Activated T-cell treated with anti-CD3 and anti-CD28 coated beads, Interleukin-2, amount 50 U/mL, for 1 hour (primary cell): ENCODE measurements at regions not wholly inside any gene's neighbourhood (a gene's known extent, or its start where the extent isn't known, plus 50 kb on each side); places are given as distances from the start of the nearest gene placed in this dataset.

ENCODE experiments used
- DNase-seq: peaks from one replicate; pipeline ENCODE4 v3.0.0-alpha.2; 2020

- DNase-seq, result no peak
Measured at GRCh38 chr12:97347956-97348355, 114.6 kb upstream of the RMST start.

GRCh38 chr12:97358361-97358760, 104.2 kb upstream of the RMST start:
- DNase-seq, result no peak

- no peak for DNase-seq
Measured at GRCh38 chr12:97359021-97359690, 103.4 kb upstream of the RMST start.

GRCh38 chr12:97363693-97364092, 98.9 kb upstream of the RMST start:
- DNase-seq, result no peak

DNA sequence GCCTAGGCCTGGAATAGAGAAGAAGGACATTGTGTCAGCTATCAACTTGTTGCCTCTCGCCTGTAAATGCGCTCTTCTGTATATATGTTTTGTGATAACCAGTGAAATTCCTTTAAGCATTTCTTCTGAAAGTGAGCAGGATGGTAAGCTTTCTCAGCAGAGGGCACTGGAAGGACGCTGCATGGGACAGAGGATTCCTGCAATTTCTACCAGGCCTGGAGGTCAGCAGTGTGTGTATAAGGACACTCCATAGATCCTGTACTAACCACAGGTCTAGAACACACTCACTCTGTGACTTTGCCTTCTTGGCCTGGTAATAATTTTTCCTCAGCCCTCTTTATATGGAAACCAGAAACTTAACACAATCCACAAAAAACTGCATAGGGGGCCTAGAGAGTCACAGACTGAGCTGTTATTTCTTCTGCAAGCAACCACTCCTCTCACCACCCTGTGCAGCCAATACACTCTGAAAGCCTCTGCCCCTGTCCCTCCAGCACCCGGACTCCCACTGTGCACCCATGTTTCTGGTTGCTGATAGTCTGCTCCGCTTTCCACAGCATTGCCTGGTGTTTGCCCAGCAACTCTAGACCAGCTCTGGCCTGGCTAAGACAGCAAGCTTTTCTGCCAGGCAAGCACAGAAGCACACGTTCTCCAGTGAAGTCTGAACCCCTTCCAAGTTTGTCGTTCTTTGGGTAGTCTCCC, 94.0 kb upstream of the RMST start:
- DNase-seq, result no peak

DNA sequence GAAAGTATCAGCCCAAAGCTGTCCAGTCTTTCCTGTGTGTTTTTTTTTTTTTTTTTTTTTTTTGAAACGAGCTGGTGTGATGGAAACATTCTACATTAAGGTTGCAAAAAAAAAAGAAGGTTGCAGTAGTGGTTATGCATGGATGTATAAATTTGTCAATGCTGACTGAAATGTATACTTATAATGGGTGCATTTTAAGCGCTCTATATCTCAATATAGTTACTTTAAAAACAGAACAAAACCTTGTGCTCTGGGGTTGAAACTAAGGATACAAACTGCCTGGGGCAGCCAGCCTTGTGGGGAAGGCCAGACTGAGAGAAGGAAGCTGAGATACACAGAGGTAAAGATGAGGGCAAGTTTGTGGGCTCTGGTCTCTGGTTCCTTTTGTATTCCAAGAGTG, 87.3 kb upstream of the RMST start:
- no peak for DNase-seq

DNA sequence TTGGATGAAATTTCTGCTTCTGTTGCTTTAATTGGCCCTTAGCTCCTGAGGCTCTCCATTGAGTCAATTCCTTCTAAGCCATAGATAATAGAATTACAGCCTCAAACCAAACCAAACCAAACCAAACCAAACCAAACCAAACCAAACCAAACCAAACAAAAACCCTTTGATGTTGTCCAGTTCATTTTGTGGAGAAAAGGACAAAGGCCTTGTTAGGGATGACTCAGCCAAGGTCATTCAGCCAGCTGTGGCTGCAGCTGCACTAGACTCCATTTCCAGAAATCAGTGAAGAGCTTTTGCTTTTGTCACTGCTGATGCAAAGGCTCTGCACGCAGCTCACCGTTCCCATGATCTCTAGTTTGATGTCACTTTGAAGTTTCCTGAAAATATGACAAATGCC, 82.2 kb upstream of the RMST start:
- no peak for DNase-seq

DNA sequence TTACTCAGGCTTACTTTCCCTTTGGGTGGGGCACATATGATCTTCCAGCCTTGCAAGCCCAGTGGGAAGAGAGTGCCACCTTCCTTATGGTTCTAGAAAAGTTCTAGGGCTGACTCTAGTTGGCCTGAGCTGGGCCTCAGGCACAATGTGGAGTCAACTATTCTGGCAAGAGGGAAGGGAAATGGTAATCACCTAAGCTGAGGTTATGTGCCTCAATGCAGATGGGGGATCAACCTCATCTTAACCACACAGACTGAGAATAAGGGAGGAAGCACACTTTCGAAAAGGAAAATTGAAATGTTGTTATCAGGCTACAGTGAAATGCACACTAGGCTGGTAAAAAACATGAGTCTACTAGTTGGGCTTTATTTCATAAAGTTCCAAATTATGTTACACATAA, 77.5 kb upstream of the RMST start:
- no peak for DNase-seq

- no peak for DNase-seq
Measured at GRCh38 chr12:97386133-97386581, 76.4 kb upstream of the RMST start.

DNA sequence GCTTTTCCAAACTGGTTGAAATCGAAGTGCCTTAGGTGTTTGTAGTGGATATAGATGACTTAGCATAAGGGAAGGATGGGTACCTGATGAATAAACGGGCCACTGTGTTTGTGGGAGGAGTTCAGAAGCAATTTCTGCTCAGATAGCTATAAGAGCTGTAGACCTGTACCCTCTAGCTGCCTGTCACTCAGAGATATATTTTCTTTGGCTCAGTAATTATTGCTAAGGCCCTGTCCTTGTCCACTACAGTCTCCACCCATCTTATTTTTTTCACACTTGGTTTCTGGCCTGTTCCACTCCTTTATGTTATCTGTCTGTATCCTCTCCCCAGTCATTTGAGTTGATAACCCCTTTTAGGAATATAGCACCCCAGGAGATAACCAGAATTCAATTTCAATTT, 74.8 kb upstream of the RMST start:
- DNase-seq, result no peak

GRCh38 chr12:97394657-97395056, 67.9 kb upstream of the RMST start:
- DNase-seq, result no peak

DNA sequence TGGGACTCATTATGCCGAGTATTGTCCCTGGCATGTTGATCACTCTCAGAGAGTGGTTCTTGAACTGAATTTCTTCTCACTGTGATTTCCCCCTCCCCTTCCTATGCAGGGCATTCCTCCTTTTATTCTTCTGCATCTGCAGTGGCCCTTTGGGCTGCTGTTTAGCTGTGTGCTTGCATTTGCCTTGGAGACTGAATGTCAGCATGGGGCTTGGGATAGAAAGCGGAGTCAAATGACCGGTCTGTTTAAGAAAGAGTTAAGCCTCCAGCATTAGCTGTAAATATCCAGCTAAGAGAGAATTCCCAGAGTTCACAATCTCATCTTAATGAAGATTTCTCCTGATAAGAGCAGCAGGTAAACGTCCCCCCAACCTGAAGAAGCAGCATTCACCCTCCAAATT, 65.6 kb upstream of the RMST start:
- DNase-seq, result no peak

- DNase-seq, result no peak
Measured at GRCh38 chr12:97398704-97399103, 63.9 kb upstream of the RMST start.

DNA sequence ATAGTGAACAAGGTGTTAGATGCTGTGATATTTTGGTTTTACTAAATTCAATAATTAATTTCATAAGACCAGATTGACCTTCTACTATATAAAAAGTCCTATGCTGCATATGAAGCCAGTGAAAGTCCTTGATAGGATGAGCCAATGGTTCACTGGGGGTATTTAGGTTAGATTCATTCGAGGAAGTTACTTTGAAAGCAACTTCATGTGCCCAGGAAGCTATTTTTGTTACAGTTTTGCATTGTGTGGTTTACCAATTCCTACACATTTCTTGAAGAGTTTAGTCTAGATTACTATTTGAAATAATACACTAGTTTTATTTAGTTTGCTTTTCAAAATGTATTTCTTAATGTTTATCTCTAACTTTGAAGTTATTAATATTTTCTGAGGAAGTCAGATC, 58.5 kb upstream of the RMST start:
- DNase-seq, result no peak

DNA sequence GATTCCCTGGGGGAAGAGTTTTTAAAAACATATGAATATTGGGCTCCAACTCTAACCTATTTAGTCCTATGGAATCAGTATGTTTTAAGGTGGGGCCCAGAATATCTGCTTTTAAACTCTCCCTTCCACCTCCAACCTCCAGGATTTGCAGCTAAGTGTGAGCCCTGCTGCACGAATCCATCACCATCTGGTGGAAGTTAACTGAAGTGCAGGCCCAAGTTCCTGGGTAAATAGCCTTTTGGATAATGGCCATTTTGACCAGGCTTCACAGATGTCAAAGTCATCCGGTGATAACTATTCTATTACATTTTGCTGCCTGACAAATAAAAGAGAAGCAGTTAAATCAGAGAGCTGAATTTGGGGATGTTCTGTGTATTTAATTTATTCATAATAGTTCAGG, 58.1 kb upstream of the RMST start:
- no peak for DNase-seq

DNA sequence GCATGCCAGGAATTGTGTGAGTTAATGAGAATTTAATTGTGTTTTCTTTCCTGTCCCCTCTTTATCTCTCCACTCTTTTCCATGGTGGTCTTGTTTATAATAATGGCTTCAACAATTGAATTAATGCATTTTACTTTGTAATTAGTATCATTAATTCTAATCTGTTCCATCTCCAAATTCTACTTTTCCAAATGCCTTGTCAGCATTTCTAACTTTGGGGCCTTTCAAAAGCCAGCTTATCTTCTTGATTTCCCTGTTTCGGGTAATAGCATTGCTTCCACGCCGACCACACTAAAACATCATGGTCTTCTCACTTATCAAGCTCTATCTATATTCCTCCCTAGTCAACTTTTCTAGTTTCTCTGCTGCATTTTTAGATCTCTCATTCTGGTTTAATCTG, 54.2 kb upstream of the RMST start:
- no peak for DNase-seq

- no peak for DNase-seq
Measured at GRCh38 chr12:97411341-97411740, 51.3 kb upstream of the RMST start.
